Neural crest cell (in vitro differentiated cells): ENCODE measurements at regions not wholly inside any gene's neighbourhood (a gene's known extent, or its start where the extent isn't known, plus 50 kb on each side); places are given as distances from the start of the nearest gene placed in this dataset.
"Not testable (repeated sequence)": the region's sequence is repeated elsewhere in the genome, so short reads cannot be mapped to it uniquely, and the experiment has no call there.

Source experiments
- DNase-seq: peaks from one replicate; pipeline ENCODE4 v3.0.0; 2021; ENCODE audit warnings: low read depth, mixed read lengths, low spot score
- H3K27ac Mint-ChIP-seq: one replicate; pipeline ENCODE4 v1.8.0; 2021; ENCODE audit warnings: mild to moderate bottlenecking, mixed read lengths; ENCODE audit not compliant: unreplicated experiment
- H3K27me3 Mint-ChIP-seq: 2 replicates; pipeline ENCODE4 v1.8.0; 2021; ENCODE audit warnings: low read depth, mild to moderate bottlenecking, mixed read lengths
- H3K36me3 Mint-ChIP-seq: 2 replicates; pipeline ENCODE4 v1.8.0; 2021; ENCODE audit warnings: low read depth, mild to moderate bottlenecking, mixed read lengths
- H3K4me1 Mint-ChIP-seq: 2 replicates; pipeline ENCODE4 v1.8.0; 2021; ENCODE audit warnings: mixed read lengths
- H3K4me3 Mint-ChIP-seq: one replicate; pipeline ENCODE4 v1.8.0; 2021; ENCODE audit warnings: mild to moderate bottlenecking, mixed read lengths
- H3K9me3 Mint-ChIP-seq: 2 replicates; pipeline ENCODE4 v1.8.0; 2021; ENCODE audit warnings: mixed read lengths
- CTCF ChIP-seq: fragments of 200-600 bp; sonication (generic); conservative IDR thresholded peaks from 2 replicates; pipeline ENCODE4 v1.5.0; 2021; ENCODE audit warnings: antibody characterized with exemption, mild to moderate bottlenecking

- not testable (repeated sequence) for H3K9me3 Mint-ChIP-seq, DNase-seq, H3K4me1 Mint-ChIP-seq, H3K36me3 Mint-ChIP-seq, H3K27me3 Mint-ChIP-seq, H3K4me3 Mint-ChIP-seq, H3K27ac Mint-ChIP-seq
Measured at GRCh38 chrX:141520750-141521149, 63.8 kb downstream of the SPANXA1 start.

GRCh38 chrX:141475788-141476187 lies 108.8 kb downstream of the SPANXA1 start:
- not testable (repeated sequence) for H3K9me3 Mint-ChIP-seq, H3K4me3 Mint-ChIP-seq, H3K36me3 Mint-ChIP-seq, DNase-seq, H3K27ac Mint-ChIP-seq, H3K4me1 Mint-ChIP-seq, H3K27me3 Mint-ChIP-seq

- no peak overlapping the region for H3K27ac Mint-ChIP-seq
- no peaks in the 10 kb centered on the region for H3K9me3 Mint-ChIP-seq
- no peak for DNase-seq
- no peak overlapping the region for H3K4me3 Mint-ChIP-seq
- no peaks in the 10 kb centered on the region for H3K4me1 Mint-ChIP-seq
- no peak for TF ChIP-seq CTCF
- no peaks in the 10 kb centered on the region for H3K36me3 Mint-ChIP-seq
- no peaks in the 10 kb centered on the region for H3K27me3 Mint-ChIP-seq
Measured at GRCh38 chrX:141469469-141469868, 115.1 kb downstream of the SPANXA1 start.

GRCh38 chrX:141468940-141469339 lies 115.6 kb downstream of the SPANXA1 start:
- Mint-ChIP-seq H3K4me1 (no peaks in the 10 kb centered on the region), H3K36me3 (no peaks in the 10 kb centered on the region), H3K9me3 (no peaks in the 10 kb centered on the region), H3K4me3 (no peak overlapping the region), H3K27me3 (no peaks in the 10 kb centered on the region), H3K27ac (no peak overlapping the region)
- DNase-seq = no peak
- no peak for TF ChIP-seq CTCF

- Mint-ChIP-seq H3K27me3 (no peaks in the 10 kb centered on the region), H3K36me3 (no peaks in the 10 kb centered on the region), H3K9me3 (no peaks in the 10 kb centered on the region), H3K27ac (no peak overlapping the region), H3K4me3 (no peak overlapping the region), H3K4me1 (no peaks in the 10 kb centered on the region)
- peak; percentile 37 for TF ChIP-seq CTCF
- DNase-seq = no peak
Measured at GRCh38 chrX:141467442-141467841, 117.1 kb downstream of the SPANXA1 start.

GRCh38 chrX:141455103-141455502 lies 129.4 kb downstream of the SPANXA1 start:
- H3K9me3 Mint-ChIP-seq = peaks cover 5% of the 10 kb centered on the region
- H3K4me1 Mint-ChIP-seq = no peaks in the 10 kb centered on the region
- H3K27me3 Mint-ChIP-seq = no peaks in the 10 kb centered on the region
- DNase-seq = no peak
- no peak for TF ChIP-seq CTCF
- H3K36me3 Mint-ChIP-seq = no peaks in the 10 kb centered on the region
- H3K4me3 Mint-ChIP-seq = no peak overlapping the region
- no peak overlapping the region for H3K27ac Mint-ChIP-seq

GRCh38 chrX:141443922-141444321 lies 140.6 kb downstream of the SPANXA1 start:
- Mint-ChIP-seq H3K4me3 (no peak overlapping the region), H3K27ac (no peak overlapping the region), H3K27me3 (no peaks in the 10 kb centered on the region), H3K4me1 (no peaks in the 10 kb centered on the region), H3K9me3 (peaks cover 19% of the 10 kb centered on the region), H3K36me3 (peaks cover 6% of the 10 kb centered on the region)
- DNase-seq = no peak
- TF ChIP-seq CTCF = no peak
